ENCODE measurements at regions not wholly inside any gene's neighbourhood (a gene's known extent, or its start where the extent isn't known, plus 50 kb on each side); places are given as distances from the start of the nearest gene placed in this dataset.

DNA sequence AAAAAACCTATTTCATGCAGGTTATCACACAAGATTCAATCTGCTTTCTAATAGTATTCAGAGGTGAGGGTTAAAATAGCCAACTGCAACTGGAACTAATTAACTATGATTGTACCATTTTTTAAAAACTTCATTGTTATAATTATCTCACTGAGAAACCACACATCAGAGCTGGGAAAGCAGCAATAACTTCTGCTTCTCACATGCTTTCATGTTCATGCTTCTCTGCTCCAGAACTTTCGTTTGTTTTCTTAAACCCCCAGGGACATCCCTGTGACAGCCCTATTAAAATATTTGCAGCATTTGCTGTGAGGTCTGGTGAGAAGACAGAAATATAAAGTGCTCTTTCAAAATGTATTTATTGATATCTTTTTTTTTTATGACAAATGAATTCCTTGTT is 389.0 kb upstream of the SORCS1 start:
- no peak overlapping the region for H3K4me3 ChIP-seq
- H3K79me2 ChIP-seq (replicated peaks; ENCODE audit: insufficient read depth) = no peaks in the 10 kb centered on the region
- Mint-ChIP-seq H3K27ac (no peak overlapping the region), H3K4me1 (peaks cover 9% of the 10 kb centered on the region), H3K36me3 (ENCODE audit: low read depth) (no peaks in the 10 kb centered on the region), H3K27me3 (ENCODE audit: insufficient read depth, low read depth, poor library complexity) (no peaks in the 10 kb centered on the region), H3K9me3 (peaks cover 5% of the 10 kb centered on the region; the same call in 2 of the 3 replicates), H3K4me3 (no peak overlapping the region)
- no peaks in the 10 kb centered on the region for H4K20me1 ChIP-seq (replicated peaks; ENCODE audit: insufficient read depth)
- no peak overlapping the region for H3K27ac ChIP-seq (ENCODE audit: low read depth)
- H3K27me3 ChIP-seq (ENCODE audit: insufficient read depth) = no peaks in the 10 kb centered on the region
- no peaks in the 10 kb centered on the region for H3K9me2 ChIP-seq (ENCODE audit: insufficient read depth)
- H2AFZ ChIP-seq = no peak overlapping the region
- no peak overlapping the region for H3K4me2 ChIP-seq
- TF ChIP-seq ZNF331 (CRISPR knock-in tag; IDR thresholded peaks at IDR 0.05; ENCODE audit: low read depth) (no peak), ZNF114 (CRISPR knock-in tag; IDR thresholded peaks at IDR 0.05) (no peak), EZH2phosphoT487 (IDR thresholded peaks at IDR 0.05; ENCODE audit: unreplicated experiment) (no peak)
- TF ChIP-seq, protein P1, sequence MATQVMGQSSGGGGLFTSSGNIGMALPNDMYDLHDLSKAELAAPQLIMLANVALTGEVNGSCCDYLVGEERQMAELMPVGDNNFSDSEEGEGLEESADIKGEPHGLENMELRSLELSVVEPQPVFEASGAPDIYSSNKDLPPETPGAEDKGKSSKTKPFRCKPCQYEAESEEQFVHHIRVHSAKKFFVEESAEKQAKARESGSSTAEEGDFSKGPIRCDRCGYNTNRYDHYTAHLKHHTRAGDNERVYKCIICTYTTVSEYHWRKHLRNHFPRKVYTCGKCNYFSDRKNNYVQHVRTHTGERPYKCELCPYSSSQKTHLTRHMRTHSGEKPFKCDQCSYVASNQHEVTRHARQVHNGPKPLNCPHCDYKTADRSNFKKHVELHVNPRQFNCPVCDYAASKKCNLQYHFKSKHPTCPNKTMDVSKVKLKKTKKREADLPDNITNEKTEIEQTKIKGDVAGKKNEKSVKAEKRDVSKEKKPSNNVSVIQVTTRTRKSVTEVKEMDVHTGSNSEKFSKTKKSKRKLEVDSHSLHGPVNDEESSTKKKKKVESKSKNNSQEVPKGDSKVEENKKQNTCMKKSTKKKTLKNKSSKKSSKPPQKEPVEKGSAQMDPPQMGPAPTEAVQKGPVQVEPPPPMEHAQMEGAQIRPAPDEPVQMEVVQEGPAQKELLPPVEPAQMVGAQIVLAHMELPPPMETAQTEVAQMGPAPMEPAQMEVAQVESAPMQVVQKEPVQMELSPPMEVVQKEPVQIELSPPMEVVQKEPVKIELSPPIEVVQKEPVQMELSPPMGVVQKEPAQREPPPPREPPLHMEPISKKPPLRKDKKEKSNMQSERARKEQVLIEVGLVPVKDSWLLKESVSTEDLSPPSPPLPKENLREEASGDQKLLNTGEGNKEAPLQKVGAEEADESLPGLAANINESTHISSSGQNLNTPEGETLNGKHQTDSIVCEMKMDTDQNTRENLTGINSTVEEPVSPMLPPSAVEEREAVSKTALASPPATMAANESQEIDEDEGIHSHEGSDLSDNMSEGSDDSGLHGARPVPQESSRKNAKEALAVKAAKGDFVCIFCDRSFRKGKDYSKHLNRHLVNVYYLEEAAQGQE (IDR thresholded peaks at IDR 0.05; ENCODE audit: unreplicated experiment) = no peak
- no peak for ATAC-seq
- H3K36me3 ChIP-seq (ENCODE audit: insufficient read depth) = no peaks in the 10 kb centered on the region
- DNase-seq (ENCODE audit: low spot score) = no peak
- no peaks in the 10 kb centered on the region for H3F3A ChIP-seq (replicated peaks; ENCODE audit: low read depth)
- H3K4me1 ChIP-seq (ENCODE audit: insufficient read depth) = peaks cover 5% of the 10 kb centered on the region; the same call in 1 of the 2 replicates

DNA sequence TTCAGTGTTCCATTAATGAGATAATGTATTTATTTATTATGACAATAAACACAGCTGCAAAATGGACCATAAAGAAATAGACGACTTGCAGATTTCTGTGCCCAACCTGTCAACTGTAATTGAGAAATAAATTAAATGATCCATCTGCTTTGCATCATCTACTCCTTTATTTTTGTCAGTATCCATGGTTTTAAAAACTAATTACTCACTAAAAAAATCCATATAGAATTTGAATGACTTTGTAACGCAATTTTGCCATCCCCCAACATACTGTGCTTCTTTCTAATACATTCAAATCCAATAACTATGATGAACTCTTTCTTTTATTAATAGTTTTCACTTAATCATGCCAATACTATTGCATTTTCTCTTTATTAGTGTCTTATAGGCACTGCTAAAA is 388.5 kb upstream of the SORCS1 start:
- Histone ChIP-seq H2AFZ (no peak overlapping the region), H3K4me3 (no peak overlapping the region), H3K4me2 (no peak overlapping the region), H3K79me2 (replicated peaks; ENCODE audit: insufficient read depth) (no peaks in the 10 kb centered on the region), H3K36me3 (ENCODE audit: insufficient read depth) (no peaks in the 10 kb centered on the region), H3K9me2 (ENCODE audit: insufficient read depth) (no peaks in the 10 kb centered on the region), H3K27me3 (ENCODE audit: insufficient read depth) (no peaks in the 10 kb centered on the region), H4K20me1 (replicated peaks; ENCODE audit: insufficient read depth) (no peaks in the 10 kb centered on the region), H3F3A (replicated peaks; ENCODE audit: low read depth) (no peaks in the 10 kb centered on the region), H3K27ac (ENCODE audit: low read depth) (no peak overlapping the region), H3K4me1 (ENCODE audit: insufficient read depth) (peaks cover 9% of the 10 kb centered on the region; the same call in 1 of the 2 replicates)
- no peaks in the 10 kb centered on the region for H3K36me3 Mint-ChIP-seq (ENCODE audit: low read depth)
- H3K27me3 Mint-ChIP-seq (ENCODE audit: insufficient read depth, low read depth, poor library complexity) = no peaks in the 10 kb centered on the region
- no peak for DNase-seq (ENCODE audit: low spot score)
- peaks cover 5% of the 10 kb centered on the region; the same call in 2 of the 3 replicates for H3K9me3 Mint-ChIP-seq
- H3K27ac Mint-ChIP-seq = no peak overlapping the region
- ATAC-seq = no peak
- H3K4me3 Mint-ChIP-seq = no peak overlapping the region
- H3K4me1 Mint-ChIP-seq = peaks cover 14% of the 10 kb centered on the region
- TF ChIP-seq, protein P1 (IDR thresholded peaks at IDR 0.05; ENCODE audit: unreplicated experiment) = no peak
- TF ChIP-seq, protein P2, sequence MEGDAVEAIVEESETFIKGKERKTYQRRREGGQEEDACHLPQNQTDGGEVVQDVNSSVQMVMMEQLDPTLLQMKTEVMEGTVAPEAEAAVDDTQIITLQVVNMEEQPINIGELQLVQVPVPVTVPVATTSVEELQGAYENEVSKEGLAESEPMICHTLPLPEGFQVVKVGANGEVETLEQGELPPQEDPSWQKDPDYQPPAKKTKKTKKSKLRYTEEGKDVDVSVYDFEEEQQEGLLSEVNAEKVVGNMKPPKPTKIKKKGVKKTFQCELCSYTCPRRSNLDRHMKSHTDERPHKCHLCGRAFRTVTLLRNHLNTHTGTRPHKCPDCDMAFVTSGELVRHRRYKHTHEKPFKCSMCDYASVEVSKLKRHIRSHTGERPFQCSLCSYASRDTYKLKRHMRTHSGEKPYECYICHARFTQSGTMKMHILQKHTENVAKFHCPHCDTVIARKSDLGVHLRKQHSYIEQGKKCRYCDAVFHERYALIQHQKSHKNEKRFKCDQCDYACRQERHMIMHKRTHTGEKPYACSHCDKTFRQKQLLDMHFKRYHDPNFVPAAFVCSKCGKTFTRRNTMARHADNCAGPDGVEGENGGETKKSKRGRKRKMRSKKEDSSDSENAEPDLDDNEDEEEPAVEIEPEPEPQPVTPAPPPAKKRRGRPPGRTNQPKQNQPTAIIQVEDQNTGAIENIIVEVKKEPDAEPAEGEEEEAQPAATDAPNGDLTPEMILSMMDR (conservative IDR thresholded peaks at IDR 0.05; ENCODE audit: low read depth in 2 of 2) = no peak
- TF ChIP-seq ZNF114 (CRISPR knock-in tag; IDR thresholded peaks at IDR 0.05) = no peak
- TF ChIP-seq, protein P3, sequence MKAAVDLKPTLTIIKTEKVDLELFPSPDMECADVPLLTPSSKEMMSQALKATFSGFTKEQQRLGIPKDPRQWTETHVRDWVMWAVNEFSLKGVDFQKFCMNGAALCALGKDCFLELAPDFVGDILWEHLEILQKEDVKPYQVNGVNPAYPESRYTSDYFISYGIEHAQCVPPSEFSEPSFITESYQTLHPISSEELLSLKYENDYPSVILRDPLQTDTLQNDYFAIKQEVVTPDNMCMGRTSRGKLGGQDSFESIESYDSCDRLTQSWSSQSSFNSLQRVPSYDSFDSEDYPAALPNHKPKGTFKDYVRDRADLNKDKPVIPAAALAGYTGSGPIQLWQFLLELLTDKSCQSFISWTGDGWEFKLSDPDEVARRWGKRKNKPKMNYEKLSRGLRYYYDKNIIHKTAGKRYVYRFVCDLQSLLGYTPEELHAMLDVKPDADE (IDR thresholded peaks at IDR 0.05) = no peak

Data from GM23338 (cell line).